Middle frontal gyrus (tissue), 1 donor: ENCODE measurements at regions not wholly inside any gene's neighbourhood (a gene's known extent, or its start where the extent isn't known, plus 50 kb on each side); places are given as distances from the start of the nearest gene placed in this dataset.
"Not testable (repeated sequence)": the region's sequence is repeated elsewhere in the genome, so short reads cannot be mapped to it uniquely, and the experiment has no call there.

Experiments used
- DNase-seq: peaks from one replicate; pipeline ENCODE4 v3.0.0-alpha.2; 2015; ENCODE audit warnings: low spot score; ENCODE audit errors: extremely low spot score

DNA sequence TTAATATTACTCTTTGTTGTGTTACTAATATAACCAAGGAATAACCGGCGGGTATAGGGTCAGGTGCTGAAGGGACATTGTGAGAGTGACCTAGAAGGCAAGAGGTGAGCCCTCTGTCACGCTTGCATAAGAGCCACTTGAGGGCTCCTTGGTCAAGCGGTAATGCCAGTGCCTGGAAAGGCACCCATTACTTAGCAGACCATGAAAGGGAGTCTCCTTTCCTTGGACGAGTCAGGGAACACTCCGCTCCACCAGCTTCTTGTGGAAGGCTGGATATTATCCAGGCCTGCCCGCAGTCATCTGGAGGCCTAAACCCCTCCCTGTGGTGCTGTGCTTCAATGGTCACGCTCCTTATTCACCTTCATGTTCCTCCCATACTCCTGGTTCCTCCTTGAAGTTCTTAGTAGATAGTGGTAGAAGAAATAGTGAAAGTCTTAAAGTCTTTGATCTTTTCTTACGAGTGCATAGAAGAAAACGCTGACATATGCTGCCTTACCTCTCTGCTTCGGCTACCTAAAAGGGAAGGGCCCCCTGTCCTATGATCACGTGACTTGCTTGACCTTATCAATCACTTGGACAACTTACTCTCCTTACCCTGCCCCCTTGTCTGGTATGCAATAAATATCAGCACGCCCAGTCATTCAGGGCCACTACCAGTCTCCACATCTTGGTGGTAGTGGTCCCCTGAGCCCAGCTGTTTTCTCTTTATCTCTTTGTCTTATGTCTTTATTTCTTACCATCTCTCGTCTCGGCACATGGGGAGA is 59.6 kb upstream of the DMRTB1 start:
- DNase-seq = not testable (repeated sequence)

DNA sequence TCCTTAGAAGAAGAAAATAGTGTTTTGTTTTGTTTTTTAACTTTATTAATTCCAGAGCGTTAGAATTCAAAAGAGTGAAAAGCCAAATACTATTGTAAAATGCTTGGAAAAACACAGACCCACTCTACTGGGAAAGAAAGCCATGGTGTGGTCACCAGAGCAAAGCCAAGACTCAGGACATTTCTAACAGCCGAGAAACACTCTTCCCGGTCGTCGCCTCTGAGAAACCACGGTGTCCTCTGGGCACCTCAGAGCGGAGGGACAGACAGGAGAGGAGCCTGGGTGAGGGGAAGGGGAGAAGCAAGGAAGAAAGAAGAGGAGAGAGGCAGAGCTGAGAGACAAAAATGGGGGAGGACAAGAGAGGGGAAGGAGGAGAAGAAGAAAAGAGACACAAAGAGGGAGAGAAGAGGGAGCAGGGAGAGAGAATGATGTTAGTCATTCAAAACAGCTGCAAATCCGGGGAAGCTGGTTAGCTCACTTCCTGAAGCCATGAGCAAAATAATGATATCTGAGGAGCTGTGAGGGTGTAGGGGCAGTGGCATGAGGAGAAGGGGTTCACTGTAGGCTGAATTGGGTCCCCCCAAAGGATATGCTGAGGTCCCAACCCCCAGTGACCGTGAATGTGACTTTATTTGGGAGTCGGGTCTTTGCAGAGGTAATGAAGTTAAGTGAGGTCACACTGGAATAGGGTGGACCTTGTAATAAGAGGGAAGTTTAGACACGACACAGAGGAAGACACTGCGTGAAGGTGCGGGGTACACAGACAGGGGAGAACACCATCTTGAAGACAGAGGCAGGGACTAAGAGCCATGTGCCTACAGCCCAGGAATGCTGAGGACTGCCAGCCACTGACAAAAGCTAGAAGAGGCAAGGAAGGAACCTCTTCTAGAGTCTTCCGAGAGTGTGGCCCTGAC is 58.2 kb upstream of the DMRTB1 start:
- DNase-seq = no peak

DNA sequence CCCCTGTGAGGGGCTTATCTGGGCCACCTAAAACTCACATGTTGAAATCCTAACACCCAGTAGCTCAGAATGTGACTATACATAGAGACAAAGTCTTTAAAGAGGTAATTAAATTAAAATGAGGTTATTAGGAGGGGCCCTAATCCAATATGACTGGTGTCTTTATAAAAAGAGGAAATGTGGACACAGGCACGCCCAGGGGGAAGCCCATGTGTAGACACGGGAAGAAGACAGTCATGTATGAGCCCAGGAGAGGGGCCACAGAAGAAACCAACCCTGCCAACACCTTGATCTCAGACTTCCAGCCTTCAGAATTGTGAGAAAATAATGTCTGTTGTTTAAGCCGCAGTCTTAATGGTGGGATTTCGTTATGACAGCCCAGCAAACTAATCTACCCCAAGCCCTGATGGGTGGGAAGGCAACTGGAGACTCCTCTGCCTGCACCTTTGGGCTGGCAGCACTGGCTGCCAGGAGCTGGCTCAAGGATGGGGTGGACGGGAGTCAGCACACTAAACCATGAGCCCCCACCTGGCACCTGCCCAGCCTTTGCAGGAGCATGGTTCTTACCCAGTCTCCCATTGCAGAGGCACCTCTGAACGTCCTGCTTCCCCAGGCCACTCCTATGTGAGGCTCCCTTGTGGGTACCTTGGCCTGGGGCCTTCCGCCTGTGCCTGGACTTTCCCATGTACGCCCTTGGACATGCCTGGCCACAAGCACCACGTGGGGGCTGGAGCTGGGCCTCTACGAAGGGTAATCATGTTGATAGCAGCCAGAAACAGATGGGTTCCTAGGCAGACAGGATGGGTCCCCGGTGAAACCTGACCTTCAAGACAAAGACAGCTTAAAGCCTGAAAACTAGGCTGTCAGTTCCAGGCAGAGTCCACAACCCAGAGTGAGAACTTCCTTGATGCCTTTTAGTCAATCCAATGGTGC is 57.1 kb upstream of the DMRTB1 start:
- no peak for DNase-seq

DNA sequence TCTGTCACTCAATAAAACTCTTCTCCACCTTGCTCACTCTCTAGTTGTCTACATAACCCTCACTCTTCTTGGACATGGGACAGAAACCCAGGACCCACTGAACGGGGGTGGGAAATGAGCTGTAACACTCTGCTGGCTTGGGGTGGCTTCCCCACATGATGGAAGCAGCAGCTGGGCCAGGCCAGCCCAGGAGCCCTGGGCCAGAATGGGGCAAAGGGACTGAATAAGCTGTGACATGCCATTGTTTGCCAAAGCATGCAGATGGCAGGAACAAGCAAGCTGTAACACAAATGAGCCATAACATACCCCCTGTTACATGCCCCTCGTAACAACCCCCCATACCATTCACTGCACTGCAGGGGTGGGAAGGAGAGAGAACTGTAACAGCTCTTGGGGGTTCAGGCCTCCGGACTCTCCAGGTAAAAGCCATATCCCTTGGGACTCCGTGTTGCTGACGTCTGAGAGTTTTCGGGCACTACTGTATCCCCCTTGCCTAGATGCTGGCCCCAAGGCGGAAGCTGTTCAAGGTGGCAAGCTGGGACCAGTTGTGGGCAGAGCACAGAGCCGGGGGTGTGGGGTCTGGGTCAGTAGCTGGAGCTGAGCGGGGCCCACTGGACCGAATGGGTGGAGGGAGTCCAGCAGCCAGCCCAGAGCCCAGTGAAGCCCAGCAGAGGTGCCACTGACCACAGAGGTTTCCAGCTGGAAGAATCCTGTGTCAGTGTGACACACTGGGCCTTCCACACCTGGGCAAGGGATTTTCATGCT is 56.1 kb upstream of the DMRTB1 start:
- DNase-seq = no peak

DNA sequence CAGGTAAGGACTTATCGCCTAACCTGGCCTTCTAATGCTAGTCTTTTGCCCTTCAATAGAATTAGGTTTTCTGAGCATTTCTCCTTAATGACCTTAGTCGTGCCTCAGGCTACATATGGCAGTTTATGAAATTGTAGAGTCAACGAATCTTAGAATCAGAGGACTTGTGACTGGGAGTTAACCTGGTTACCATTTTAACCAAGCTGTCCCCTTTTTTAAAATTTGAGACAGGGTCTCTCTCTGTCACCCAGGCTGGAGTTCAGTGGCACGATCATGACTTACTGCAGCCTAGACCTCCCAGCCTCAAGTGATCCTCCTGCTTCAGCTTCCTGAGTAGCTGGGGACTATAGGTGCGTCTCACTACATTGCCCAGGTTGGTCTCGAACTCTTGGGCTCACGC is 53.5 kb upstream of the DMRTB1 start:
- DNase-seq = no peak

DNA sequence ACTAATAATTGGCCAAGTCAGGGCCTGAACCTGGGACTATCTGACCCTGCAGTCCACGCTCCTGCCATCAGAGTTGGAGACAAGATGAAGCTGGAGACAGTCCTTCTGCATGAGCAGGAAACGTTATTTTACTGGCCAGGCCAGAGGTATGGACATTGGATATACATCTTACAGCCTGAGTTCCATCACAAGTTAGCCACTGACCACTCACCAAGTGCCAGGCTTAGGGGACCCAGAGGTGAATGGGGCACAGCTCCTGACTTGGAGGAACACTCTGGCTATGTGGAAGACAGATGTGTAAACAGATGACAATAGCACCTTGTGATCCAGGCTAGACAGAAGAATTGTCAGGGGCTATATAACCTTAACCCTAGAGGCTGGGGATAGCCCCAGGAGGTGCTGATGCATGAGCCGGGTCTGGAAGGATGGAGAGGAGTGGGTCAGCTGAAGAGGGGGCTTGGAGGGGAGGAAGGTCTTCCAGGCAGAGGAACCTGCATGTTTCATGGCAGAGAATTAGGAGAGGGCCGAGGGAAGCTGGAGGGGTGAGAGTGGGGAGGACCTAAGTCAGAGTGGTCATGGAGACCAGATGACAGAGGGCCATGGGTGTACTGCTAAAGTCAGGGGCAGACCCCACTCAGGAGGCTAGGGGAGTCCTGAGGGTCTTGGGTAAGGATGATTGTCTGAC is 52.5 kb upstream of the DMRTB1 start:
- no peak for DNase-seq

DNA sequence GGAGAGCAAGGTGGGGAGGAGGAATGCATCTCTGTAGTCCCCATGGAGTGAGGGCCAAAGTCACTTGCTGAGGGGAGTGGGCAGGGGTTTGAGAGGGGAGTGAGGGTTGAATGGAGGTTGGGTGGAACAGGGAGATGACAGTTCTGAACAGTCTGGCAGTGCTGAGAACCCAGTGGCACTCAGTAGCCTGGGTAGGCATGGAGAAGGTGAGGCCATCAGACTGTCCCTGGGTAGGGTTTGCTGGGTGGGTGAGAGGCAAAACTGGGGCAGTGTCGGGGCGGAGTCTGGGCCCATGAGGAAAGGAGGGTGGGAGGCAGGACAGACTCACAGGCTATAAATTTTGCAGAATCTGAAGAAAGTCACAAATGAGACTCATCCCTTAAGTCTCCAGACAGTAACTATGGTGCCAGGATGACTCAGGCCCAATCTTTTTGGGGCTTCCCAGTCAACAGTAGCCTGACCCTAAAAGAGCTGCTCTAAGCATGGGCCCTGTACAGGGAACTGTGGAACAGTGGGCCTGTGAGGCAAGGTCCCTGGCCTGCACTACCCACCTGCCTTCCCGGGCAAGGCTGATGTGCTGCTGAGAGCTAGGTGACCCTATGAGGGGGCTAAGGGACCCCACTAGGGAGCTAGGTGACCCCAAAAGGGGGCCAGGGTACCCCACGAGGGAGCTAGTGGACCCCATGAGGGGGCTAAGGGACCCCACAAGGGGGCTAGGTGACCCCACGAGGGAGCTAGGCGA is 51.0 kb upstream of the DMRTB1 start:
- no peak for DNase-seq

DNA sequence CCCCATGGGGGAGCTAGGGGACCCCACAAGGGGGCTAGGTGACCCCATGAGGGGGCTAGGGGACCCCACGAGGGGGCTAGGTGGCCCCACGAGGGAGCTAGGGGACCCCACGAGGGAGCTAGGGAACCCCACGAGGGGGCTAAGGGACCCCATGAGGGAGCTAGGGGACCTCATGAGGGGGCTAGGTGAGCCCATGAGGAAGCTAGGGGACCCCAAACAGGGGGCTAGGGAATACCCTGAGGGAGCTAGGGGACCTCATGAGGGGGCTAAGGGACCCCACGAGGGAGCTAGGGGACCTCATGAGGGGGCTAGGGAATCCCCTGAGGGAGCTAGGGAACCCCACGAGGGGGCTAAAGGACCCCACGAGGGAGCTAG is 50.5 kb upstream of the DMRTB1 start:
- DNase-seq = no peak

DNA sequence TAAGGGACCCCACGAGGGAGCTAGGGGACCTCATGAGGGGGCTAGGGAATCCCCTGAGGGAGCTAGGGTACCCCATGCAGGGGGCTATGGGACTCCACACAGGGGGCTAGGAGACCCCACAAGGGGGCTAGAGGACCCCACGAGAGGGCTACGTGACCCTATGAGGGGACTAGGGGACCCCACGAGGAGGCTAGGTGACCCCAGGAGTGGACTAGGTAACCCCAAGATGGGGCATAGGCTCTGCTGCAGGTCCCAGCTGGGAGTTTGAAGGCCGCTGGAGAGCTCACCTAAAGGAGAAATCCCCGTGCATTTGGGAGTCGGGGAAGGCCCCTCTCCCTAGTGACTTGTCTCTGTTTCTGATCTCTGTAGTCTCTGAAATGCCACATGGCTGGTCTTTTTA is 50.0 kb upstream of the DMRTB1 start:
- DNase-seq = no peak
